ENCODE measurements at regions not wholly inside any gene's neighbourhood (a gene's known extent, or its start where the extent isn't known, plus 50 kb on each side); places are given as distances from the start of the nearest gene placed in this dataset.

DNA sequence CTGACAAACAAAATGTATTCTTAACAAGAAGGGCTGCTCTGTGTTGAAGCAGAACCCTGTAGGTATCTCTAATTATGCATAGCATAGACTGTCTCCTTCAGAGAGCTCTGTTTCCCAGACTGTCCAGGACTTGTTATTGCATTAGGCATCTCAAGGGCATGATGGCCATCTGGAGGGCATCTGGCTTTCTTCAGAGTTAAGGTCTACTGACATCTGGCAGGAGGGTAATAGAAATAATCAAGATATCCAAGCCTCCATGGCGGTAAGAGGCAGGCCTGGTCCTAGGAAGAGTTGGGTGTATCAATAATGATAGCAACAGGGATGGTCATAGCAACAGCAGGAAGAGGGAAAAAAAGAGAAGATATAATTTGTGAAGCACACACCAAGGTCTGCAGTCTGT, 161.2 kb downstream of the TTC8 start:
- no peak for TF ChIP-seq PREB (CRISPR knock-in tag; IDR thresholded peaks at IDR 0.05; ENCODE audit: borderline replicate concordance)
- TF ChIP-seq, protein P1, sequence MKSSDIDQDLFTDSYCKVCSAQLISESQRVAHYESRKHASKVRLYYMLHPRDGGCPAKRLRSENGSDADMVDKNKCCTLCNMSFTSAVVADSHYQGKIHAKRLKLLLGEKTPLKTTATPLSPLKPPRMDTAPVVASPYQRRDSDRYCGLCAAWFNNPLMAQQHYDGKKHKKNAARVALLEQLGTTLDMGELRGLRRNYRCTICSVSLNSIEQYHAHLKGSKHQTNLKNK (CRISPR knock-in tag; IDR thresholded peaks at IDR 0.05), result no peak
- TF ChIP-seq, protein P2, sequence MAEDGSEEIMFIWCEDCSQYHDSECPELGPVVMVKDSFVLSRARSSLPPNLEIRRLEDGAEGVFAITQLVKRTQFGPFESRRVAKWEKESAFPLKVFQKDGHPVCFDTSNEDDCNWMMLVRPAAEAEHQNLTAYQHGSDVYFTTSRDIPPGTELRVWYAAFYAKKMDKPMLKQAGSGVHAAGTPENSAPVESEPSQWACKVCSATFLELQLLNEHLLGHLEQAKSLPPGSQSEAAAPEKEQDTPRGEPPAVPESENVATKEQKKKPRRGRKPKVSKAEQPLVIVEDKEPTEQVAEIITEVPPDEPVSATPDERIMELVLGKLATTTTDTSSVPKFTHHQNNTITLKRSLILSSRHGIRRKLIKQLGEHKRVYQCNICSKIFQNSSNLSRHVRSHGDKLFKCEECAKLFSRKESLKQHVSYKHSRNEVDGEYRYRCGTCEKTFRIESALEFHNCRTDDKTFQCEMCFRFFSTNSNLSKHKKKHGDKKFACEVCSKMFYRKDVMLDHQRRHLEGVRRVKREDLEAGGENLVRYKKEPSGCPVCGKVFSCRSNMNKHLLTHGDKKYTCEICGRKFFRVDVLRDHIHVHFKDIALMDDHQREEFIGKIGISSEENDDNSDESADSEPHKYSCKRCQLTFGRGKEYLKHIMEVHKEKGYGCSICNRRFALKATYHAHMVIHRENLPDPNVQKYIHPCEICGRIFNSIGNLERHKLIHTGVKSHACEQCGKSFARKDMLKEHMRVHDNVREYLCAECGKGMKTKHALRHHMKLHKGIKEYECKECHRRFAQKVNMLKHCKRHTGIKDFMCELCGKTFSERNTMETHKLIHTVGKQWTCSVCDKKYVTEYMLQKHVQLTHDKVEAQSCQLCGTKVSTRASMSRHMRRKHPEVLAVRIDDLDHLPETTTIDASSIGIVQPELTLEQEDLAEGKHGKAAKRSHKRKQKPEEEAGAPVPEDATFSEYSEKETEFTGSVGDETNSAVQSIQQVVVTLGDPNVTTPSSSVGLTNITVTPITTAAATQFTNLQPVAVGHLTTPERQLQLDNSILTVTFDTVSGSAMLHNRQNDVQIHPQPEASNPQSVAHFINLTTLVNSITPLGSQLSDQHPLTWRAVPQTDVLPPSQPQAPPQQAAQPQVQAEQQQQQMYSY (CRISPR knock-in tag; IDR thresholded peaks at IDR 0.05), result no peak
- no peak for TF ChIP-seq RELA (CRISPR knock-in tag; IDR thresholded peaks at IDR 0.05; ENCODE audit: borderline replicate concordance)
- TF ChIP-seq AR (CRISPR knock-in tag; IDR thresholded peaks at IDR 0.05), result no peak
- no peak for TF ChIP-seq ZNF671 (CRISPR knock-in tag; IDR thresholded peaks at IDR 0.05)
- no peak for TF ChIP-seq SMAD4 (CRISPR knock-in tag; IDR thresholded peaks at IDR 0.05)
- no peak for TF ChIP-seq ZNF232 (CRISPR knock-in tag; IDR thresholded peaks at IDR 0.05)
- TF ChIP-seq GRHL2 (CRISPR knock-in tag; IDR thresholded peaks at IDR 0.05; ENCODE audit: insufficient replicate concordance, severe bottlenecking), result no peak
- TF ChIP-seq, protein P3, sequence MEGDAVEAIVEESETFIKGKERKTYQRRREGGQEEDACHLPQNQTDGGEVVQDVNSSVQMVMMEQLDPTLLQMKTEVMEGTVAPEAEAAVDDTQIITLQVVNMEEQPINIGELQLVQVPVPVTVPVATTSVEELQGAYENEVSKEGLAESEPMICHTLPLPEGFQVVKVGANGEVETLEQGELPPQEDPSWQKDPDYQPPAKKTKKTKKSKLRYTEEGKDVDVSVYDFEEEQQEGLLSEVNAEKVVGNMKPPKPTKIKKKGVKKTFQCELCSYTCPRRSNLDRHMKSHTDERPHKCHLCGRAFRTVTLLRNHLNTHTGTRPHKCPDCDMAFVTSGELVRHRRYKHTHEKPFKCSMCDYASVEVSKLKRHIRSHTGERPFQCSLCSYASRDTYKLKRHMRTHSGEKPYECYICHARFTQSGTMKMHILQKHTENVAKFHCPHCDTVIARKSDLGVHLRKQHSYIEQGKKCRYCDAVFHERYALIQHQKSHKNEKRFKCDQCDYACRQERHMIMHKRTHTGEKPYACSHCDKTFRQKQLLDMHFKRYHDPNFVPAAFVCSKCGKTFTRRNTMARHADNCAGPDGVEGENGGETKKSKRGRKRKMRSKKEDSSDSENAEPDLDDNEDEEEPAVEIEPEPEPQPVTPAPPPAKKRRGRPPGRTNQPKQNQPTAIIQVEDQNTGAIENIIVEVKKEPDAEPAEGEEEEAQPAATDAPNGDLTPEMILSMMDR (IDR thresholded peaks at IDR 0.05), result no peak
- TF ChIP-seq KAT7 (CRISPR knock-in tag; IDR thresholded peaks at IDR 0.05; ENCODE audit: borderline replicate concordance), result no peak
- no peak for TF ChIP-seq SMAD3 (CRISPR knock-in tag; IDR thresholded peaks at IDR 0.05; ENCODE audit: borderline replicate concordance)
- no peak for TF ChIP-seq ATF1 (CRISPR knock-in tag; IDR thresholded peaks at IDR 0.05)
- TF ChIP-seq E2F4 (CRISPR knock-in tag; IDR thresholded peaks at IDR 0.05; ENCODE audit: borderline replicate concordance, low read depth), result no peak
- Mint-ChIP-seq H3K27ac (no peak overlapping the region), H3K36me3 (no peaks in the 10 kb centered on the region), H3K4me1 (no peaks in the 10 kb centered on the region), H3K27me3 (ENCODE audit: low read depth) (peaks cover 30% of the 10 kb centered on the region), H3K4me3 (no peak overlapping the region), H3K9me3 (peaks cover 18% of the 10 kb centered on the region)
- ChIA-PET CTCF (no interaction called here), POLR2A (interaction anchor here (0.5 kb wide), 1 partner anchor 98 kb away, joined by 3 read pairs; no protein-coding TSS in a partner anchor)
- ATAC-seq, result no peak
- no peak for DNase-seq (ENCODE audit: low spot score)
